Mesothelial cell of epicardium (in vitro differentiated cells): ENCODE measurements at regions not wholly inside any gene's neighbourhood (a gene's known extent, or its start where the extent isn't known, plus 50 kb on each side); places are given as distances from the start of the nearest gene placed in this dataset.
"Not testable (repeated sequence)": the region's sequence is repeated elsewhere in the genome, so short reads cannot be mapped to it uniquely, and the experiment has no call there.

ENCODE experiments used
- DNase-seq, 2 experiments: peaks; one replicate each; pipeline ENCODE4 v3.0.0; 2021; ENCODE audit warnings: low spot score in 2 of 2; ENCODE audit not compliant: unreplicated experiment in 2 of 2
- H3K27ac Mint-ChIP-seq: 2 replicates; pipeline ENCODE4 v1.8.0; 2021; ENCODE audit warnings: mixed read lengths
- H3K27me3 Mint-ChIP-seq: 2 replicates; pipeline ENCODE4 v1.8.0; 2021; ENCODE audit warnings: low read depth, mixed read lengths
- H3K36me3 Mint-ChIP-seq: 2 replicates; pipeline ENCODE4 v1.8.0; 2021; ENCODE audit warnings: mixed read lengths
- H3K4me1 Mint-ChIP-seq: 2 replicates; pipeline ENCODE4 v1.8.0; 2021; ENCODE audit warnings: mixed read lengths
- H3K4me3 Mint-ChIP-seq: 2 replicates; pipeline ENCODE4 v1.8.0; 2021; ENCODE audit warnings: mild to moderate bottlenecking, moderate library complexity, mixed read lengths
- H3K9me3 Mint-ChIP-seq: 2 replicates; pipeline ENCODE4 v1.8.0; 2021; ENCODE audit warnings: mixed read lengths
- CTCF ChIP-seq: fragments of 200-600 bp; sonication (generic); IDR thresholded peaks from one replicate; pipeline ENCODE4 v1.5.0; 2021; ENCODE audit warnings: antibody characterized with exemption; ENCODE audit not compliant: unreplicated experiment

GRCh38 chr2:189238903-189239302 lies 59.3 kb upstream of the COL5A2 start:
- no peak overlapping the region for H3K4me3 Mint-ChIP-seq
- no peak for DNase-seq
- H3K9me3 Mint-ChIP-seq, result peaks cover 19% of the 10 kb centered on the region
- no peaks in the 10 kb centered on the region for H3K27me3 Mint-ChIP-seq
- H3K36me3 Mint-ChIP-seq, result peaks cover 7% of the 10 kb centered on the region
- peaks cover 9% of the 10 kb centered on the region for H3K4me1 Mint-ChIP-seq
- no peak for TF ChIP-seq CTCF
- H3K27ac Mint-ChIP-seq, result no peak overlapping the region

- H3K4me1 Mint-ChIP-seq, H3K4me3 Mint-ChIP-seq, H3K27ac Mint-ChIP-seq, DNase-seq, H3K27me3 Mint-ChIP-seq: not testable (repeated sequence)
- peaks cover 15% of the 10 kb centered on the region for H3K36me3 Mint-ChIP-seq
- peaks cover 25% of the 10 kb centered on the region for H3K9me3 Mint-ChIP-seq
These were observed 64.3 kb upstream of the COL5A2 start for GRCh38 chr2:189243843-189244242.

GRCh38 chr2:189247276-189247675 lies 67.7 kb upstream of the COL5A2 start:
- Mint-ChIP-seq H3K27ac (no peak overlapping the region), H3K9me3 (peaks cover 30% of the 10 kb centered on the region), H3K36me3 (peaks cover 15% of the 10 kb centered on the region), H3K27me3 (no peaks in the 10 kb centered on the region), H3K4me3 (no peak overlapping the region), H3K4me1 (peaks cover 5% of the 10 kb centered on the region)
- TF ChIP-seq CTCF, result no peak
- no peak for DNase-seq

- Mint-ChIP-seq H3K27me3 (no peaks in the 10 kb centered on the region), H3K9me3 (peaks cover 21% of the 10 kb centered on the region), H3K4me1 (peaks cover 10% of the 10 kb centered on the region), H3K27ac (no peak overlapping the region), H3K4me3 (no peak overlapping the region), H3K36me3 (peaks cover 12% of the 10 kb centered on the region)
- TF ChIP-seq CTCF, result no peak
- no peak for DNase-seq
These were observed 68.6 kb upstream of the COL5A2 start for GRCh38 chr2:189248141-189248540.

GRCh38 chr2:189249171-189249570 lies 69.6 kb upstream of the COL5A2 start:
- Mint-ChIP-seq H3K4me1 (peaks cover 20% of the 10 kb centered on the region), H3K9me3 (peaks cover 14% of the 10 kb centered on the region), H3K27ac (no peak overlapping the region), H3K36me3 (peaks cover 6% of the 10 kb centered on the region), H3K27me3 (no peaks in the 10 kb centered on the region), H3K4me3 (no peak overlapping the region)
- no peak for DNase-seq
- no peak for TF ChIP-seq CTCF

GRCh38 chr2:189249901-189250300 lies 70.3 kb upstream of the COL5A2 start:
- Mint-ChIP-seq H3K4me1 (peaks cover 27% of the 10 kb centered on the region), H3K4me3 (no peak overlapping the region), H3K27me3 (no peaks in the 10 kb centered on the region), H3K27ac (no peak overlapping the region), H3K36me3 (no peaks in the 10 kb centered on the region), H3K9me3 (peaks cover 7% of the 10 kb centered on the region)
- DNase-seq, result no peak
- TF ChIP-seq CTCF, result no peak
